ENCODE measurements at regions not wholly inside any gene's neighbourhood (a gene's known extent, or its start where the extent isn't known, plus 50 kb on each side); places are given as distances from the start of the nearest gene placed in this dataset.

GRCh38 chr10:55329796-55330195 lies 528.8 kb upstream of the PCDH15 start:
- BruUV-seq (replicated peaks), result no TSS peak
- SMC1A ChIA-PET (ENCODE audit: uncharacterized antibody, unreplicated experiment), result no interaction called here
- no peaks in the 10 kb centered on the region for H4K20me1 ChIP-seq (ENCODE audit: control insufficient read depth, insufficient read depth)
- H3K79me2 ChIP-seq (ENCODE audit: control insufficient read depth, insufficient read depth, low read length), result no peaks in the 10 kb centered on the region
- no peak for ATAC-seq
- H3K27ac ChIP-seq (ENCODE audit: control insufficient read depth, insufficient read depth), result no peak overlapping the region
- POLR2A ChIA-PET, result no interaction called here
- H2AFZ ChIP-seq (ENCODE audit: control insufficient read depth, low read depth, low read length), result no peak overlapping the region
- H3K9me3 ChIP-seq (replicated peaks; ENCODE audit: control insufficient read depth, insufficient read depth, low read length), result no peaks in the 10 kb centered on the region
- in situ Hi-C loops (cut with MboI), result no loop called here
- intact Hi-C loops (cut with micrococcal nuclease; ENCODE audit: unreplicated experiment), result no loop called here
- RAD21 ChIA-PET (ENCODE audit: unreplicated experiment), result no interaction called here
- DNase-seq (ENCODE audit: low read depth, low spot score), result no peak
- no peak overlapping the region for H3K9ac ChIP-seq (ENCODE audit: control insufficient read depth, insufficient read depth, low read length)
- no peak overlapping the region for H3K4me2 ChIP-seq (ENCODE audit: control insufficient read depth, insufficient read depth)
- no peak for FAIRE-seq
- H3K36me3 ChIP-seq (ENCODE audit: control insufficient read depth in 2 of 2, insufficient read depth in 2 of 2, low read length in 1 of 2), result no peaks in the 10 kb centered on the region
- CTCF ChIA-PET, result no interaction called here
- no peaks in the 10 kb centered on the region for H3K4me1 ChIP-seq (ENCODE audit: control insufficient read depth, insufficient read depth, low read length)
- H3K4me3 ChIP-seq, result no peak overlapping the region
- H3K27me3 ChIP-seq (replicated peaks in 1 of 2; ENCODE audit: control insufficient read depth in 2 of 2, insufficient read depth in 2 of 2, low read length in 1 of 2), result no peaks in the 10 kb centered on the region
- no peak for TF ChIP-seq POU2F2 (IDR thresholded peaks at IDR 0.05; ENCODE audit: borderline replicate concordance, low read depth, low read length)
- TF ChIP-seq PKNOX1 (IDR thresholded peaks at IDR 0.05), result no peak
- no peak for TF ChIP-seq NBN (IDR thresholded peaks at IDR 0.05)
- TF ChIP-seq RUNX3 (IDR thresholded peaks at IDR 0.05; ENCODE audit: low read length), result no peak
- TF ChIP-seq TBL1XR1 (IDR thresholded peaks at IDR 0.05; ENCODE audit: low read depth, low read length), result no peak
- TF ChIP-seq PAX5 (IDR thresholded peaks at IDR 0.05; ENCODE audit: borderline replicate concordance, low read depth, low read length), result no peak
- no peak for TF ChIP-seq STAT1 (conservative IDR thresholded peaks at IDR 0.05)
- no peak for TF ChIP-seq NRF1 (conservative IDR thresholded peaks at IDR 0.05; ENCODE audit: low read depth, low read length)
- TF ChIP-seq RAD51 (IDR thresholded peaks at IDR 0.05), result no peak
- no peak for TF ChIP-seq POLR2A (IDR thresholded peaks at IDR 0.05; ENCODE audit: low read depth, low read length)
- no peak for TF ChIP-seq SIX5 (IDR thresholded peaks at IDR 0.05; ENCODE audit: low read depth, low read length, severe bottlenecking)
- no peak for TF ChIP-seq FOXK2 (IDR thresholded peaks at IDR 0.05)
- no peak for TF ChIP-seq ESRRA (IDR thresholded peaks at IDR 0.05; ENCODE audit: low read length)
- TF ChIP-seq SKIL (IDR thresholded peaks at IDR 0.05; ENCODE audit: low read depth, poor library complexity, severe bottlenecking), result no peak
- no peak for TF ChIP-seq PRDM15 (CRISPR knock-in tag; IDR thresholded peaks at IDR 0.05)
- no peak for TF ChIP-seq EP300 (IDR thresholded peaks at IDR 0.05; ENCODE audit: borderline replicate concordance in 1 of 2, control insufficient read depth in 1 of 2, low read depth in 2 of 2, low read length in 2 of 2)
- TF ChIP-seq RELB (IDR thresholded peaks at IDR 0.05; ENCODE audit: low read depth), result no peak
